ENCODE measurements at regions not wholly inside any gene's neighbourhood (a gene's known extent, or its start where the extent isn't known, plus 50 kb on each side); places are given as distances from the start of the nearest gene placed in this dataset.

DNA sequence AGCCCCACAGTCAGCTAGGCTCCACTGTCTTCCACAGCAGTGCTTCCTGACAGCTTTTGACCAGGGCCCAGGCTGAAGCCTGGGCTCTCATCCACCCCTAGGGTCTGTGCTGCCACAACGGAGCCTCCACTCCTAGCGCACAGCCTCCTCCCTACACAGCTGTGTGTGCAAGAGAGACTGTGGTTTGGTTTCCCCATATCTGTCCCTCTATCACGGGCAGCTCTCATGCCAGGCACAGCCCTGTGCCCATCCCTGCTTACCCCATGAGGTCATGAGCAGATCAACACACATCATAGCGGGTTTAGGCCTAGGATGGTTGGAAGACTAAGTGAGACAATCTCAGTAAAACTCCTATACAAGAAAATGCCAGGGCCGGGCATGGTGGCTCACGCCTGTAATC, 61.7 kb upstream of the PLXNA4 start:
- no peak for TF ChIP-seq CTCF (IDR thresholded peaks at IDR 0.05)
- TF ChIP-seq, protein P1, sequence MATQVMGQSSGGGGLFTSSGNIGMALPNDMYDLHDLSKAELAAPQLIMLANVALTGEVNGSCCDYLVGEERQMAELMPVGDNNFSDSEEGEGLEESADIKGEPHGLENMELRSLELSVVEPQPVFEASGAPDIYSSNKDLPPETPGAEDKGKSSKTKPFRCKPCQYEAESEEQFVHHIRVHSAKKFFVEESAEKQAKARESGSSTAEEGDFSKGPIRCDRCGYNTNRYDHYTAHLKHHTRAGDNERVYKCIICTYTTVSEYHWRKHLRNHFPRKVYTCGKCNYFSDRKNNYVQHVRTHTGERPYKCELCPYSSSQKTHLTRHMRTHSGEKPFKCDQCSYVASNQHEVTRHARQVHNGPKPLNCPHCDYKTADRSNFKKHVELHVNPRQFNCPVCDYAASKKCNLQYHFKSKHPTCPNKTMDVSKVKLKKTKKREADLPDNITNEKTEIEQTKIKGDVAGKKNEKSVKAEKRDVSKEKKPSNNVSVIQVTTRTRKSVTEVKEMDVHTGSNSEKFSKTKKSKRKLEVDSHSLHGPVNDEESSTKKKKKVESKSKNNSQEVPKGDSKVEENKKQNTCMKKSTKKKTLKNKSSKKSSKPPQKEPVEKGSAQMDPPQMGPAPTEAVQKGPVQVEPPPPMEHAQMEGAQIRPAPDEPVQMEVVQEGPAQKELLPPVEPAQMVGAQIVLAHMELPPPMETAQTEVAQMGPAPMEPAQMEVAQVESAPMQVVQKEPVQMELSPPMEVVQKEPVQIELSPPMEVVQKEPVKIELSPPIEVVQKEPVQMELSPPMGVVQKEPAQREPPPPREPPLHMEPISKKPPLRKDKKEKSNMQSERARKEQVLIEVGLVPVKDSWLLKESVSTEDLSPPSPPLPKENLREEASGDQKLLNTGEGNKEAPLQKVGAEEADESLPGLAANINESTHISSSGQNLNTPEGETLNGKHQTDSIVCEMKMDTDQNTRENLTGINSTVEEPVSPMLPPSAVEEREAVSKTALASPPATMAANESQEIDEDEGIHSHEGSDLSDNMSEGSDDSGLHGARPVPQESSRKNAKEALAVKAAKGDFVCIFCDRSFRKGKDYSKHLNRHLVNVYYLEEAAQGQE (IDR thresholded peaks at IDR 0.05; ENCODE audit: insufficient read depth in 1 of 2, low read depth in 2 of 2, low read length in 1 of 2): no peak
- TF ChIP-seq POLR2AphosphoS5 (IDR thresholded peaks at IDR 0.05; ENCODE audit: low read depth, low read length): no peak
- TF ChIP-seq TCF7L2 (IDR thresholded peaks at IDR 0.05; ENCODE audit: low read depth, low read length): no peak

All from Panc1 (cell line).